HEK293 (cell line): ENCODE measurements at regions not wholly inside any gene's neighbourhood (a gene's known extent, or its start where the extent isn't known, plus 50 kb on each side); places are given as distances from the start of the nearest gene placed in this dataset.

Experiments
- ATF2 ChIP-seq: fragments of 450-650 bp; formaldehyde crosslinking; IDR thresholded peaks from 2 replicates; pipeline ENCODE4 v1.5.1; 2016; ENCODE audit warnings: missing biosample characterization, missing genetic modification characterization, low read depth
- CTCF ChIP-seq: fragments of 450-650 bp; formaldehyde crosslinking; IDR thresholded peaks from 2 replicates; pipeline ENCODE4 v1.5.1; 2016; ENCODE audit warnings: missing biosample characterization, missing genetic modification characterization
- GLI4 ChIP-seq: fragments of 450-650 bp; formaldehyde crosslinking; IDR thresholded peaks from 2 replicates; pipeline ENCODE4 v1.5.1; 2016; ENCODE audit warnings: missing biosample characterization, missing genetic modification characterization
- PRDM2 ChIP-seq: fragments of 450-650 bp; formaldehyde crosslinking; IDR thresholded peaks from 2 replicates; pipeline ENCODE4 v1.5.1; 2016; ENCODE audit warnings: missing biosample characterization, missing genetic modification characterization, borderline replicate concordance
- SCRT1 ChIP-seq: fragments of 450-650 bp; formaldehyde crosslinking; IDR thresholded peaks from 2 replicates; pipeline ENCODE4 v1.5.1; 2016; ENCODE audit warnings: missing biosample characterization, missing genetic modification characterization, borderline replicate concordance
- SETDB1 ChIP-seq: IDR thresholded peaks from one replicate; pipeline ENCODE4 v1.6.1; 2017; ENCODE audit warnings: mild to moderate bottlenecking, low read length, moderate library complexity, mixed read lengths; ENCODE audit not compliant: insufficient read length
- TCF7L2 ChIP-seq: IDR thresholded peaks from 2 replicates; pipeline ENCODE4 v1.6.1; 2011; ENCODE audit warnings: low read depth, mild to moderate bottlenecking, inconsistent platforms, low read length, moderate library complexity, borderline replicate concordance
- ZBTB49 ChIP-seq: fragments of 450-650 bp; formaldehyde crosslinking; IDR thresholded peaks from 2 replicates; pipeline ENCODE4 v1.5.1; 2016; ENCODE audit warnings: missing biosample characterization, missing genetic modification characterization, low read depth
- ZNF146 ChIP-seq: fragments of 450-650 bp; formaldehyde crosslinking; IDR thresholded peaks from 2 replicates; pipeline ENCODE4 v1.5.1; 2016; ENCODE audit warnings: missing biosample characterization, missing genetic modification characterization
- ZNF266 ChIP-seq: fragments of 450-650 bp; formaldehyde crosslinking; IDR thresholded peaks from 2 replicates; pipeline ENCODE4 v1.5.1; 2016; ENCODE audit warnings: missing biosample characterization, missing genetic modification characterization, low read depth
- ZNF398 ChIP-seq: fragments of 450-650 bp; formaldehyde crosslinking; IDR thresholded peaks from 2 replicates; pipeline ENCODE4 v1.5.1; 2017; ENCODE audit warnings: missing biosample characterization, missing genetic modification characterization
- ZNF704 ChIP-seq: fragments of 450-650 bp; formaldehyde crosslinking; IDR thresholded peaks from 2 replicates; pipeline ENCODE4 v1.5.1; 2016; ENCODE audit warnings: missing biosample characterization, missing genetic modification characterization
- ZSCAN18 ChIP-seq: fragments of 450-650 bp; formaldehyde crosslinking; IDR thresholded peaks from 2 replicates; pipeline ENCODE4 v1.5.1; 2016; ENCODE audit warnings: missing biosample characterization, missing genetic modification characterization

GRCh38 chr1:14020006-14020405, 320.0 kb downstream of the PRDM2 start:
- no peak for TF ChIP-seq SCRT1 (tag by site-specific recombination)
- no peak for TF ChIP-seq TCF7L2
- TF ChIP-seq SETDB1: no peak
- TF ChIP-seq CTCF (tag by site-specific recombination): no peak
- TF ChIP-seq ZNF146 (tag by site-specific recombination): no peak
- no peak for TF ChIP-seq ZNF704 (tag by site-specific recombination)
- no peak for TF ChIP-seq ZSCAN18 (tag by site-specific recombination)
- no peak for TF ChIP-seq ZNF266 (tag by site-specific recombination)
- TF ChIP-seq ZNF398 (tag by site-specific recombination): no peak
- TF ChIP-seq ATF2 (tag by site-specific recombination): no peak
- no peak for TF ChIP-seq GLI4 (tag by site-specific recombination)
- no peak for TF ChIP-seq ZBTB49 (tag by site-specific recombination)
- TF ChIP-seq PRDM2 (tag by site-specific recombination): no peak
